GM21723 (cell line): ENCODE measurements at regions not wholly inside any gene's neighbourhood (a gene's known extent, or its start where the extent isn't known, plus 50 kb on each side); places are given as distances from the start of the nearest gene placed in this dataset.

Experiments
- ATAC-seq: cut with Tn5 transposase; IDR thresholded peaks from one replicate; pipeline ENCODE4 v1.9.1; 2021; ENCODE audit warnings: mild to moderate bottlenecking, moderate library complexity; ENCODE audit not compliant: unreplicated experiment

GRCh38 chr7:113486548-113486947 is 368.2 kb upstream of the SMIM30 start:
- ATAC-seq = no peak

GRCh38 chr7:113483657-113484056 is 365.3 kb upstream of the SMIM30 start:
- no peak for ATAC-seq

DNA sequence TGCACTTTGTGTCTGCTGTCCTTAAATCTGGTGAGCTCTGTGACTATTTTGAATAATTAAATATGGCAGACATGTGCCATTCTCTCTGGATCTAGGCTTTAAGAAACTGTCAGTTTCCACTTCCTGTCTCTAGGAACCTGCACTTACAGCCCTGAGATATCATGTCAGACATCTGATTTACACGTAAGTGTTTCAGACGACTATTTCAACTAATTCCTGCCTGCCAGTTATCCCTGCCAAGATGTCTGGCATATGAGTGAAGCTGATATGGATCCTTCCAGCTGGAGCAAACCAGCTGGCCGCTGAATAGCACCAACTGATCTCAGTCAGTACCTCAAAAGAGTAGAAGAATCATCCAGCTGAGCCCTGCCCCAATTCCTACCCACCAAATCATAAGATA is 362.2 kb upstream of the SMIM30 start:
- ATAC-seq = no peak

DNA sequence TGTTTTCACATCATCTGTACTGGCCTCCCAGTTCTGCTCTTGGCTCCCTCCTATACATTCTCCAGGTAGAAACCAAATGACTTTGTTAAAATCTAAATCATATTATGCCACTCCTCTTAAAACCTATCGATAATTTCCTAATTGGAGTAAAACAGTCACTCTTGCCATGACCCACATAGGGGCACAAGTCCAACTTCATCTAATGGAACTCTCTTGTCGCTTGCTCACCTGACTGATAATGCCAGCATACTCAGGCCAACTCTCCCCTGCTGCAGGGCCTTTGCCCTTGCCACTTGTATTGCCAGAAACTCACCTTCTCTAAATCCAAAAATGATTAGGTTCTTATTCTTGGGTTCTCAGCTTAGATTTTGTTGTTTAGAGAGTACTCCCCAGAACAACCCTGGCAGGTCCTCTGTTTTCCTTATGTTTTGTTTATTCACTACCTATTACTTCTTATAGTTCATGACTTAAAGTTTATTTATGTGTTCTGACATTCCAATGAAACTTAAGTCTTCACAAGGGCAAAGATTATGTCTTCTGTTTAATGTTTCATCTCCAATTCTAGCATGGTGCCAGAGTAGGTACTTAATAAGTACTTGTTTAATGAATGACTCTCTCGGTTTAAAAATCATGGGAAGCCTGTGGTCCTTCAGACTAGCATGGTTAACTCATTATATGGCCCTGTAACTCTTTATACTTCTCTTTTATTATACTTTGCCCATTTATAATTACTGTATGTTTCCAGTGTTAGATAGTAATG is 345.9 kb upstream of the SMIM30 start:
- ATAC-seq = no peak

GRCh38 chr7:113460067-113460466 is 341.7 kb upstream of the SMIM30 start:
- no peak for ATAC-seq

DNA sequence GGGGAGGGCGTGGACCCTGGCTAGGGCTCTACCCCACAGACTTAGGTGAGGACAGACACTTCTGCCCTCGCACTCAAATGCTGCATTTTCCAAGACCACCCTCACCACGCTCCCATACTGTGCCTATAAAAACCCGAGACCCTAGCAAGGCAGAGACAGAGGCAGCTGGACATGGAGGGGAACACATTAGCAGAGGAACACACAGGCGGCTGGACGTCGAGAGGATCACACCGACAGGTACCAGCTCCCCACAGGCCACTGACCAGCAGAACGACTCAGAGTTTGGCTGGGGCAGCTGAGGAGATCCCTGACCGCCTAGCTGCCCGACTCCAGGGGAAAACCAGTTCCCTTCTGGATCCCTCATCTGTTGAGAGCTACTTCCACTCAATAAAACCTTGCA is 338.2 kb upstream of the SMIM30 start:
- ATAC-seq = no peak

GRCh38 chr7:113454597-113455169 is 336.3 kb upstream of the SMIM30 start:
- ATAC-seq = no peak

DNA sequence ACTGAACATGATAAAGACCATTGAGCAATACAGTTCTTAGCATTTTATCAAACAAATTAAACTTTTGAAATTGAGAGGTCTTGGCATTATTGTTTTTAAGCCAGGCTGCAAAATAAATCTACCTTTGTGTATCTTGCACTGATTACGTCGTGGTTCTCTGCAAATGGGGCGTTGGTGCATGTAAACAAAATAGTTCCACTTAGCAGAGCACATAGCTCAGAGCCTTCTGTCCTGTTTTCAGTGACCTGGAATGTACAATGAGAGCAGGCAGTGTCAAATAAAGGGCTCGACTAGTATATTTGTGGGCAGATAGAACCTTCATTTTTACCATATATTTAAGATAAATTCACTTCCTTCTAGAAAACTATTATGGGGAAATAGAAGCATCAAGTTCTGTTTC is 333.9 kb upstream of the SMIM30 start:
- ATAC-seq = no peak

- ATAC-seq = no peak
Observed at GRCh38 chr7:113446791-113447190, 328.4 kb upstream of the SMIM30 start.

GRCh38 chr7:113446391-113446790 is 328.0 kb upstream of the SMIM30 start:
- no peak for ATAC-seq

GRCh38 chr7:113444261-113444660 is 325.9 kb upstream of the SMIM30 start:
- no peak for ATAC-seq

DNA sequence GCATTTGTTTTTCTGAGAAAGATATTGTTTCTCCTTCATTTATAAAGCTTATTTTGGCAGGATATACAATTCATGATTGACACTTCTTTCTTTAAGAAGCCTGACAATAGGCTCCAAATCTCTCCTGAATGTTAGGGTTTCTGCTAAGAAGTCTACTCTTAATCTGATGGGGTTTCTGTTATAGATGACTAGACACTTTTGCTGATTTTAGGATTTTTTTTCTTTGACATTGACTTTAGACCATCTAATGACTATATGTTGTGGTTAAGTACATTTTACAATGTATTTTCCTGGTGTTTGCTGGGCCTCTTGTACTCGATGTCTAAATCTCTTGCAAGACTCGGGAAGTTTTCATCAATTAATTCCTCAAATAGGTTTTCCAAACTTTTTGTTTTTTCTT is 321.8 kb upstream of the SMIM30 start:
- no peak for ATAC-seq

DNA sequence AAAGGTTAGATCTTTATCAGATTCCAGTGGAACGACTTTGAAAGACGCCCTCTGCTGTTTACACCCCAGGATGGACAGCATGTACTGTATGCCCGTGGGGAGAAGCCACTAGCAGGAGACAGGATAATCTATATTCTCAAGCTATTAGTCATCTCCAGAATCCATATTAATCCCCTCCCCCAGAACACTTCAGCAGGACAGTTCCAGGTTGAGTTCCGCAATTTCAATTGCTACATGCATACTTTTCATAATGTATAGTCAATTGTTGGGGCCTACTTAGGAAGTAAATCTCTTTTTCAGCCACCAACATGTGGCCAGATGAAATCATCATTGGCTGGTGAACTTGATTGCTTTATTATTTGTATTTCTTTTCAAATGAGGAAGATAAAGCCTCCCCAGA is 313.1 kb upstream of the SMIM30 start:
- ATAC-seq = no peak

- no peak for ATAC-seq
Observed at GRCh38 chr7:113424185-113424817, 305.9 kb upstream of the SMIM30 start.

GRCh38 chr7:113421696-113422330 is 303.5 kb upstream of the SMIM30 start:
- ATAC-seq = peak; percentile 100

DNA sequence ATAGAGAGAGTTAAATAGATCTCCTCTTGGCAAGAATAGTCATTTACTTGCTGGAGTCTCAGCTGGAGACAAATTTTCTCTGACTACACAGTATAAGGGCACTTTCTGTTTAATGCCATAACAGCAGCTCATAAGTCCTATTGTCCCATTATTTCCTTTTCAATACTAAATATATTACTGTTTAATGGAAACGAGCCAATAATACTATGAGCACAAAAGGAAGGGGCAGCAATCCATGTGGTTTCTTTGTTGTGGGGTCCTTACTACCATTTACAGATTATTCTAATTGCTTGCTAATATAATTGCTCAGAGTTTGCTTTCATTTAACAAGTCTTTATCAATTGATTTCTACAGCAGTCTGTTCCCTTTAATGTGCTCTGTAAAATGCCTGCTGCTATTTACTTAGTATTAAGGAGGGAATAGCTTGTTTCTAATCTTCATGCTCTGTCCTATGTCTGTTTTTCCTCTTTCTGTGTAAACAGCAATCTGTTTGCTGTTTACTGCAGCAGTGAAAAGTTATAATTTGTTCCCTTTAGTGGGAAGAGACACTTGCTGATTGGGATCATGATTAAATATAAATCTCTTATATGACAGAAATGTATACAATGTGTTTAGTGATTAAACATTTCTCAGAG is 296.2 kb upstream of the SMIM30 start:
- ATAC-seq = no peak

DNA sequence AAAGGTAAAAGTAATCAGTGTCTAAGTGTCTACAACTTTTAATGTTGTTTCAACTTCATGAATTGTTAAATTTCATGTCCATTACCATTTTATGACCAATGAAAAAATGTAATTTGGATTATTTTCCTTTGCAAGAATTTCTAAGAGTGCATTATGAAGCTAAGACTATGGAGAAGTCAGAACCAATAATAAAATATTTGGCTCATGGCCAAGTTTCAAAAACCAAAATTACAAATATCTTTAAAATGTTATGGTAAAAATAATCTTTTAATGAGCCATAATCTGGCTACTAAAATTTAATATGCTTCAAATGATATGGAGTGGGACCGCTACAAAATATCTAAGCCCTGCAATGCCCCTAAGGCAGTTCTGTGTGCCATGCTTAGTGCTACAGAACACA is 294.1 kb upstream of the SMIM30 start:
- no peak for ATAC-seq

GRCh38 chr7:113410796-113411195 is 292.4 kb upstream of the SMIM30 start:
- no peak for ATAC-seq

DNA sequence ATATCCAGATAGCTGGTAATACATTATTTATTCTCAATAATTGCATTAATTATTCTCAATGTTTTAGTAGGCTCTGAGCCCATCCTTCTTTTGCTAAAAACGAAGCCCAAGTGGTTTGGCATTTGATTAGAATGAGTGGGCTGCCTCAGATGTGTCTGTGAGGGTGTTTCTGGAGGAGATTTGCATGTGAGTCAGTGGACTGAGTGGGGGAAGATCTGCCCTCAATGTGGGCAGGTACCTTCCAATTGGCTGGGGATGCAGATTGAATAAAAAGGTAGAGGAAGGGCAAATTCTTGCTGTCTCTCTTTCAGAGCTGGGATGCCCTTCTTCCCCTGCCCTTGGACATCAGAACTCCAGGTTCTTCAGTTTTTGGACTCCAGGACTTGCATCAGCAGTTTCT is 290.6 kb upstream of the SMIM30 start:
- no peak for ATAC-seq

DNA sequence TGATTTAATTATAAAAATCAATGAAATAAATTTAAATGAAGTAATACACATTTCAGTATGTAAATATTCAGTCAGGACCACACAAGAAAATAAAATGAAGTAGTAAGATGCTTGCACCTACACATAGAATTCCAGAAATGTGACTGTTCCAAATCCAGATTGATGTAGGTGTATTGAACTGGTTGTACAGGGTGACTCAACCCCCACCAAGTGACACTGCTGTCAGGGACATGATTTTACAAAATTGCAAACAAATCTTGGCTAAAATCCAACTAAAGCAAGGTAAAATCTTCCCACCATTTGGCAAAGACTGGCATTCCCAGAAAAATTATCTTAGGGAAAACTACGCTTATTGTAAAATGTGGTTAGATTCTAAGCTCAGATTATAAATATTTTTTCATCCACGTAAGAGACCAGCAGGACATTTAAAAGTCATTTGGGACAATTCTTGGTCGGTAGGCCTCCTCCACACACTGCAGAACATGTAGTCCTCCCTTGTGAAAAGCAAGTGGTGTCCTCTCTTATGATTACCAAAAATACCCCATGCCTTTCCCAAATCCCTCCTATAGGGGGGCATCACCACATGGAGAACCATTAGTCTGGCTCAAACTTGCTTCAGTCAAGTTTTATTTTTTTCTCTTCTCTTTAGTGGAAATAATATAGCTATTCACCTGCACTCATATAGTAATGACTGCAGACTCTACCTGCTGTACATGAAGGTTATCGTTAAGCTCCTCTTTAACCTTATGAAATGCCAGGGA is 287.1 kb upstream of the SMIM30 start:
- ATAC-seq = no peak

GRCh38 chr7:113404245-113404644 is 285.9 kb upstream of the SMIM30 start:
- ATAC-seq = no peak
